ENCODE measurements at regions not wholly inside any gene's neighbourhood (a gene's known extent, or its start where the extent isn't known, plus 50 kb on each side); places are given as distances from the start of the nearest gene placed in this dataset.
"Not testable (repeated sequence)": the region's sequence is repeated elsewhere in the genome, so short reads cannot be mapped to it uniquely, and the experiment has no call there.

GRCh38 chr1:181260994-181261393 is 172.5 kb downstream of the IER5 start:
- no peak for DNase-seq

- no peak for DNase-seq
Observed at GRCh38 chr1:181262069-181262468, 173.6 kb downstream of the IER5 start.

GRCh38 chr1:181263444-181263843 is 174.9 kb downstream of the IER5 start:
- DNase-seq: no peak

DNA sequence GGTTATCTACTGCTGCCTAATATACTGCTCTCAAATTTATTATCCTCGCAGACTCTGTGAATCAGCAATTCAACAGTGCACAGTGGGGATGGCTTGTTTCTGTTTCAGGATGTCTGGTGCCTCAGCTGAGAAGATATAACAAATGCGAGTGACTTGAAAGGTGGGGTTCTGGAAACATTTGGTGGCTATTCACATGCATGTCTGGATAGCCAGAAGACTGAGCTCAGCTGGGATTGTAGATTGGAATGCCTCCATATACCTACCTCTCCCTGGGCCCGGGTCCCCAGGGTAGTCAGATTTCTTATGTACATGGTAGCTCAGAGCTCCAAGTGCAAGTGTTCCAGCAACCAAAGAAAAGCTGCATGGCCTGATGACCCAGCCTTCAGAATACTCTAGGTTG is 176.3 kb downstream of the IER5 start:
- DNase-seq: no peak

DNA sequence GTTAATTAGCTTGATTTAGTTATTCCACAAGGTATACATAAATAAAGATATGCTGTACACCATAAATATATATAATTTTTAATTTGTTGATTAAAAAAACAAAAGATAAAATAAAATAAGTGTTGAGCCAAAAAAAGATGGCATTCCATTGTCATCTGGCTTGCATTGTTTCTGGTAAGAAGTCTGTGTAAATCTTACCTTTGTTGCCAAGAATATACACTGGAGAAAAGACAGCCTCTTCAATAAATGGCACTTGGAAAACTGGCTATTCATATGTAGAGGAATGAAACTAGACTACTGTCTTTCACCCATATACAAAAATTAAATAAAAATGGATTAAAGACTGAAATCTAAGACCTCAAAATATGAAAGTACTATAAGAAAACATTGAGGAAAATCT is 196.5 kb downstream of the IER5 start:
- DNase-seq: no peak

- DNase-seq: no peak
Observed at GRCh38 chr1:181295217-181295616, 188.1 kb upstream of the CACNA1E start.

DNA sequence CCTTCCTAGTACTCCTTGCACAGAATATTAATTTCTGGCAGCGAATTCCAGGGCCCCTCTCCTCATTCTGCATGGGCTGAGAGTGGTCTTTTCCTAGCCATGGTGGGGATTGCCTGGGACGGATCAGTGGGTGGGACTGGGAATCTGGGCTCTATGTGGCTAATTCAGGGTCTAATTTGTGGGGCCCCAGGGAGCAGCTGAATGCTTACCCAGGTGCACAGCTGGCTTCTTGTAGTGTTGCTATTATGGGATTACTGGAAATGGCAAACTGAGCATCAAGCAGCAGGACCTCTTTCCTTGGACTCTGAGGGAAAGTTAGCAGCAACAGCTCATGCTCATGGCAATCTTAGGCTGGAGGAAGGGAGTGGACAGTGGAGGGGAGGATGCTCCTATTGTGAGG is 187.1 kb upstream of the CACNA1E start:
- DNase-seq: no peak

- no peak for DNase-seq
Observed at GRCh38 chr1:181308098-181308497, 175.2 kb upstream of the CACNA1E start.

- DNase-seq: no peak
Observed at GRCh38 chr1:181310560-181310959, 172.8 kb upstream of the CACNA1E start.

DNA sequence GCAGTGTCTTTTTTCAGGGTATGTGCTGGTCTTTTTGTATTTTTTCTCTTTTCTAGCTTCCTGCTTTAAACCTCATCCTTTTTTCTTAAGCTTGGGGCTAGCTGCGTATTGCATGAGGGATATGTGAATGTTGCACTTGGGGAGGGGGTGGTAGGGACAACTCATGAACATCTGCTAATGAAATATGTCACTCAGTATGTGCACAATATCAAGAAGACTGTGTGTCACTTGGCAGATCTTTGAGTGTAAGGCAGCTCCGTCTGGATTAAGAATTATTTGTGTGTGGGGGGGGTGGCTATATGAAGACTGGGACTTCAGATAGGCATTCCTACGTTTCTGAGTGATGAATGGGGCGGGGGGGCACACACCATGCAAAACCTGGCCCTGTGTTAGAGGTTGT is 170.4 kb upstream of the CACNA1E start:
- no peak for DNase-seq

GRCh38 chr1:181313466-181313865 is 169.9 kb upstream of the CACNA1E start:
- no peak for DNase-seq

DNA sequence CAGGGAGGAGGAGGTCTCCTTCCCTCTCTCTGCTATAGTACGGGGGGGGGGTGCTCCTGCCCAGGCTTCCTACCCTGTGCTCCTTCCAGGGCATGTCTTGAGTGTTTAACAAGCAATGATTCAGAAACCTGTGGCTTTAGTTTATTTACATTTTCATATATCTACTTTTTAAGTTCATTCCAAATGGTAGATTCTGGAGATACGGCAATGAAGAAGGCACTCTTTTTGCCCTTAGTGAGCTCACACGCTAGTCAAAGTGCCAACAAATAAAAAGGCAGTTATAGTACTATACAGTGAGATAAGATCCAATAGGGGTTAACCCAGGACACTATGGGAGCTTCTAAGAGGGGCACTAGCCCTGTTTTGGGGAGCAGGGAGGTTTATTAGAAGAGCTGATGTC is 169.3 kb upstream of the CACNA1E start:
- DNase-seq: no peak

GRCh38 chr1:181314959-181315358 is 168.4 kb upstream of the CACNA1E start:
- DNase-seq: no peak

DNA sequence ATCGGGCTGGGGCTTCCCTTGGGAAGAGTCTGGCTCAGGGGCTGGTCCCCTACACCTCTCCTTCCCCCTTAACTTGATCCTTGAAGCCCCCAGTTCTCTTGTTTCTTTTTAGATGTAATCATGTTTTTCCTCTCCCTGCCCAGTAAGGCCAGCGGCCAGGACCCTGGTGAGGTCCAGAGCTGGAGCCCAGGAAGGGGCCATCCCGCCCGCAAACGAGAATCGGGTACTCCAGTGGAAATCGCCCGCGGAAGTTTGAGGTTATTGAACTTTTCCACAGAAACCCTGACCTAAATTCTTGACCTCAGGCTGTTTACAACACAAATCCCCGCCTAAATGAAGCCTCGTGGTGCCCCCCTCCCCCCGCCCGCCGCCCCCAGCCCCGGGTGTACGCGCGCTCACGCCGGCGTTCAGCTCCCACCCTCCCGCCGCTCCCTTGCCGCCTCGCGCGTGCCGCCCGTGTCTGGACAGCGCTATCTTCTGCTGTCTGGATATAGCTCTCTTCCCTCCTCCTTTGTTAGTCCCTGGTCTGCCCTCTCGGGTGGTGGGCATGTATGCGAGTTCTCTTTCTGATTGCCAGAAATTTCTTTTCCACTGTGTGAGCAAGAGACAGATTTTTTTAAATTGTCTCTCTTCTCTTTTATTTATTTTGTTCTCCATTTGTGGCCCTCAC is 165.9 kb upstream of the CACNA1E start:
- no peak for DNase-seq

GRCh38 chr1:181318022-181318857 is 165.1 kb upstream of the CACNA1E start:
- DNase-seq: no peak

GRCh38 chr1:181318858-181319235 is 164.5 kb upstream of the CACNA1E start:
- DNase-seq: no peak

- DNase-seq: no peak
Observed at GRCh38 chr1:181319907-181320306, 163.4 kb upstream of the CACNA1E start.

- no peak for DNase-seq
Observed at GRCh38 chr1:181324797-181325616, 158.3 kb upstream of the CACNA1E start.

DNA sequence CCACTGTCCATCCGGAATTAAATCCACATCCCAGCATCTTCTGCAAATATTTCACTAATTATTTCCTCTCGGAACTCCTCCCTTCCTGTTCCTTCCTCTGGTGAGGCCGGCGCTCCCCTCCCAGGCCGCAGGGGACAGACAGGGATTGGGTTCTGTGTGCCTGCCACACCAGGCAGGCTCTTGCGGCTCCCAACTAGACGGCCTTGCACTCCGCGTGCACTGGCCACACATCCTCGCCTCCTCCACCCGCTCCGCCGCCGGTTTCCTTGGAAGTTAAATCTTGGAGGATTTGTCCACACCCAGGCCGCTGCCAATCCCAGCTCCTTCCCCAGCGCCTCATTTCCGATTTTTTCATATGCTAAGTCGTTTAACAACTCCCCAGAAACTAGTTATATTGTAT is 157.6 kb upstream of the CACNA1E start:
- not testable (repeated sequence) for DNase-seq

GRCh38 chr1:181326348-181326747 is 157.0 kb upstream of the CACNA1E start:
- no peak for DNase-seq

- DNase-seq: no peak
Observed at GRCh38 chr1:181327796-181328195, 155.5 kb upstream of the CACNA1E start.

DNA sequence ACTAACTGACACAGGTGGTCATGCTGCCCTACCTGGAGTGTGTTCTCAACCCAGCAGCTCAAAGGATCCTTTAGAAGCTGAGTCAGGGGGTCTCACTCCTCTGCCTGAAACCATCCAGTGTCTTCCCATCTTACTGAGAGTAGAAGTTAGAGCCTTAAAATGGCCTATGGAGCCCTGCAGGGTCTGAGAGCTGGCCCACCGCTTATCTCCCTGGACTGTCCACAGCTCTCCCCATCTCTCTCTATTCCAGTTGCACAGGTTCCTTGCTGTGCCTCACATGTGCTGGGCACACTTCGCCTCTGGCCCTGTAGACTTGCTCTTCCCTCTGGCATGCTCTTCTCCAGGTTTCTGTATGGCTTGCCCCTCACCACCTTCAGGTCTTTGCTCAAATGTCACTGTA is 148.6 kb upstream of the CACNA1E start:
- DNase-seq: no peak

- DNase-seq: no peak
Observed at GRCh38 chr1:181335631-181336030, 147.7 kb upstream of the CACNA1E start.

Data from SHP77 treated with DMSO at 0.1 percent for 48 hours (cell line).